ENCODE measurements at regions not wholly inside any gene's neighbourhood (a gene's known extent, or its start where the extent isn't known, plus 50 kb on each side); places are given as distances from the start of the nearest gene placed in this dataset.

DNA sequence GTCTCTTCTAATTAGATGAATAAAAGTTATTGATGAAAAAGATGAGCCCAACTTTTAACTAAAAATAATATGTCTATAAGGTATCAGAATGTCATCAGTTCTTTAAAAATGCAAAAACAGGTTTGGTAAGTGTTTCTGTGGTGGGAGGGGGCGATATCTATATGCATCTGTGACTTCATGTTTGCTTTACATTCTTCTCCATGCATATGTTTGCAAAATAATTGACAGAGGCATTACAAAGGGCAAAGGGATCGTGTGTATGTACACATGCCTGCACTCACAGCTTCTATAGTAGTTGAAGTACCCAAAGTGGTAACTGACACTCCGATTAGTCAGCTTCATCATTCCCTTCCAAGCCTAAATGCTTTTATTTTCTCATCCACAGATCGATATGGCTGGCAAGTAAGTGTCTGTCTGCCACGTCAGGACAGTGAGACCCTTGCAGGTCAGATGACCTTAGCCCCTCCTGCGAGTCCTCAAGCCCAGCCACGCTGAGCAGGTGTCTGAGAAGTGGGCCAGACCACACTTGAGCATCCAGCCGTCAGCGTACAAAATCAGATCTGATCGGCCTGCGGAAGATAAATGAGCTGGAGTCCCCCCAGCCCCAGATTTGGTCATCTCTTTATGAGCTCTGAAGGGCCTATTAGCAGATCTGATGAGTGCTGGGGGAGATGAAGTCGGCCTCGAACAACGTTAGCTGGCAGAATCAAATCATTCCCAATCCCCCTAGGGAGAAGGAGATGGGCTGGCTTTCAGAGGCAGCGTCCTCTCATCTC, 369.1 kb downstream of the MAFB start:
- TF ChIP-seq, protein P1, sequence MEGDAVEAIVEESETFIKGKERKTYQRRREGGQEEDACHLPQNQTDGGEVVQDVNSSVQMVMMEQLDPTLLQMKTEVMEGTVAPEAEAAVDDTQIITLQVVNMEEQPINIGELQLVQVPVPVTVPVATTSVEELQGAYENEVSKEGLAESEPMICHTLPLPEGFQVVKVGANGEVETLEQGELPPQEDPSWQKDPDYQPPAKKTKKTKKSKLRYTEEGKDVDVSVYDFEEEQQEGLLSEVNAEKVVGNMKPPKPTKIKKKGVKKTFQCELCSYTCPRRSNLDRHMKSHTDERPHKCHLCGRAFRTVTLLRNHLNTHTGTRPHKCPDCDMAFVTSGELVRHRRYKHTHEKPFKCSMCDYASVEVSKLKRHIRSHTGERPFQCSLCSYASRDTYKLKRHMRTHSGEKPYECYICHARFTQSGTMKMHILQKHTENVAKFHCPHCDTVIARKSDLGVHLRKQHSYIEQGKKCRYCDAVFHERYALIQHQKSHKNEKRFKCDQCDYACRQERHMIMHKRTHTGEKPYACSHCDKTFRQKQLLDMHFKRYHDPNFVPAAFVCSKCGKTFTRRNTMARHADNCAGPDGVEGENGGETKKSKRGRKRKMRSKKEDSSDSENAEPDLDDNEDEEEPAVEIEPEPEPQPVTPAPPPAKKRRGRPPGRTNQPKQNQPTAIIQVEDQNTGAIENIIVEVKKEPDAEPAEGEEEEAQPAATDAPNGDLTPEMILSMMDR (IDR thresholded peaks at IDR 0.05; ENCODE audit: low read depth, low read length, missing control alignments), result no peak
- DNase-seq, result no peak
- Histone ChIP-seq H3K27ac (no peak overlapping the region), H3K36me3 (replicated peaks) (no peaks in the 10 kb centered on the region), H3K27me3 (replicated peaks) (no peaks in the 10 kb centered on the region), H3K4me3 (ENCODE audit: low read depth, low read length) (no peak overlapping the region)
- in situ Hi-C loops (cut with HindIII; ENCODE audit: low pct_ligation_motif_present, low sequenced_read_pairs), result no loop called here

DNA sequence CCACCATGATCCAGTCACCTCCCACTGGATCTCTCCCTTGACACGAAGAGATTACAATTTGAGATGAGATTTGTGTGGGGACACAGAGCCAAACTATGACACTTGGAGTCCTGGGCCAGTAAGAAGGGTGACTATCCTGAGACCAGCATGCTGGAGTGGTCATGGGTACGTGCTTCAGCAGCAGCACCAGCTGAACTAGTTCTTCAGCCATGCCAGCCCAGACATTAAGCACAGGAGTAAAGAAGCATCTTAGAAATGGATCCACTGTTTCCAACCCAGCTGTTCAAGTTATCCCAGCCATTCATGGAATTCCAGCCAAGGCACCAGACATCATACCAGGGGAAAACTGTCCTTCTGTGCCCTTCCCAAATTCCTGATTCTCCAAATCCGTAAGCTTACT, 370.0 kb downstream of the MAFB start:
- Histone ChIP-seq H3K4me3 (ENCODE audit: low read depth, low read length) (no peak overlapping the region), H3K27ac (no peak overlapping the region), H3K27me3 (replicated peaks) (no peaks in the 10 kb centered on the region), H3K36me3 (replicated peaks) (no peaks in the 10 kb centered on the region)
- in situ Hi-C loops (cut with HindIII; ENCODE audit: low pct_ligation_motif_present, low sequenced_read_pairs), result no loop called here
- TF ChIP-seq, protein P1 (IDR thresholded peaks at IDR 0.05; ENCODE audit: low read depth, low read length, missing control alignments), result no peak
- no peak for DNase-seq

DNA sequence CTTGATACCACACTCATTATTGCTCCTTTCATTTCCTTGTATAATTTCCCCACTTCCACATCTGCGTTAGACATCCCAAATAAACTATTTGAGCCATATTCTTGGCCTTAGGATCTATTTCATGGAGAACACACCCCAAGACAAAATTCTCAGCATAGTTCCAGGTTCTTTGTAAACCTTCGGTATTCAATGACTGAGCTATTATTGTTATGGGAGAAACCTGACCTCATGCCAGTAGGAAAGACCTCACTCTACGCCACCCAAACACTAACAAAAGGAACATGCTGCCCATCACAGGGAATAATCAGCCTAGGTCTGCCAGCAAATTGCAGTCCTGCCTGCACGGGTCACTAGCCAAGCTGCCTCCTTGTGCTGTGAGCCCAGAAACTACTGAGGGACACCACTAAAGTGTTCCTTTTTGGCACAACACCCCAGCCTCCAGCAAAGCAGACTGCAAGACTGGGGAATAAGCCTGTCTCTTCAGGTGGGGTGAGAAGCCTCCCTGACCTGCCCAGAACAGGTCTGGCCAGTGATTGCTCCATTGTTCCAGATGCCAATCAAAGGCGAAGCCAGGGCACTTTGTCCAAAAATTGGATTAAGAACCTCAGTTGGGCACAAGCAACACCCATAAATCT, 371.8 kb downstream of the MAFB start:
- Histone ChIP-seq H3K4me3 (ENCODE audit: low read depth, low read length) (no peak overlapping the region), H3K36me3 (replicated peaks) (no peaks in the 10 kb centered on the region), H3K27me3 (replicated peaks) (no peaks in the 10 kb centered on the region), H3K27ac (no peak overlapping the region)
- no peak for DNase-seq
- TF ChIP-seq, protein P1 (IDR thresholded peaks at IDR 0.05; ENCODE audit: low read depth, low read length, missing control alignments), result no peak
- in situ Hi-C loops (cut with HindIII; ENCODE audit: low pct_ligation_motif_present, low sequenced_read_pairs), result no loop called here

DNA sequence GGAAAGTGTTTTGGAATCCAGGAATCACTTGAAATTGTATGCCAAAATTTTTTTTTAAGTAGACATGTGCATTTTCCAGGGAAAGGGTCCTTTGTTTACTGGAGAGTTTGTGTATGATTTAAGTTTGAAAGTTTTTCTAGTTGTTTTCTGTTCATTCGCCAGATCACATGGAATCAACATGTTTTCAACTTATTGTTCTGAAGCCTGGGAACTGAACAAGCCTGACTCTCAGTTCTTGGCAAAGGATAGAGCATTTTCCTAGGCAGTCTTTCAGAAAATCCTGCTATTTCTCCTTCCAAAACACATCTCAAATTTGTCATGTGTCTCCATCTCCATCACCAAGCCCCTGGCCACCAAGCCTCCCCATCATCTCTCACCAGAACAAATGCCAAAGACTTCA, 374.8 kb downstream of the MAFB start:
- H3K27me3 ChIP-seq (replicated peaks), result no peaks in the 10 kb centered on the region
- TF ChIP-seq, protein P1 (IDR thresholded peaks at IDR 0.05; ENCODE audit: low read depth, low read length, missing control alignments), result no peak
- H3K4me3 ChIP-seq (ENCODE audit: low read depth, low read length), result no peak overlapping the region
- DNase-seq, result no peak
- in situ Hi-C loops (cut with HindIII; ENCODE audit: low pct_ligation_motif_present, low sequenced_read_pairs), result no loop called here
- H3K27ac ChIP-seq, result no peak overlapping the region
- H3K36me3 ChIP-seq (replicated peaks), result no peaks in the 10 kb centered on the region

DNA sequence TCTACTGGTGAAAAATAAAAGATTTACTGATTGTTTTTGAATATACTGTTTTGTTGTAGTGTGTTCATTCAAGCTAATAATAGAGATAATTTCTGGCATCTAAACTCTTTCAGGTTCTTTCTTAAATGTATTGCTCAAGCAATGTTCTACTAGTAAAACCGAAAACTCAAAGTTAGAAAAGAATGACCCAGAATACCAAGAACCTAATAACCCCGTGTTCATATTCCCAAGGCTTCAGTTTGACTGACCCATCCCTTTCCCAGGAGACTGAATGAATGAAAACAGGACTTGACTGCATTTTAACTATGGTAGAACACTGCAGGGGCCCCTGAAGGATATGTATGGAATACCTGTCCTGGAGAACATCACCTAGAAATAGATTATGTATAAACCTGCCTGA, 375.3 kb downstream of the MAFB start:
- no peak for DNase-seq
- Histone ChIP-seq H3K27ac (no peak overlapping the region), H3K4me3 (ENCODE audit: low read depth, low read length) (no peak overlapping the region), H3K36me3 (replicated peaks) (no peaks in the 10 kb centered on the region), H3K27me3 (replicated peaks) (no peaks in the 10 kb centered on the region)
- in situ Hi-C loops (cut with HindIII; ENCODE audit: low pct_ligation_motif_present, low sequenced_read_pairs), result no loop called here
- TF ChIP-seq, protein P1 (IDR thresholded peaks at IDR 0.05; ENCODE audit: low read depth, low read length, missing control alignments), result no peak
